ENCODE measurements at regions not wholly inside any gene's neighbourhood (a gene's known extent, or its start where the extent isn't known, plus 50 kb on each side); places are given as distances from the start of the nearest gene placed in this dataset.

DNA sequence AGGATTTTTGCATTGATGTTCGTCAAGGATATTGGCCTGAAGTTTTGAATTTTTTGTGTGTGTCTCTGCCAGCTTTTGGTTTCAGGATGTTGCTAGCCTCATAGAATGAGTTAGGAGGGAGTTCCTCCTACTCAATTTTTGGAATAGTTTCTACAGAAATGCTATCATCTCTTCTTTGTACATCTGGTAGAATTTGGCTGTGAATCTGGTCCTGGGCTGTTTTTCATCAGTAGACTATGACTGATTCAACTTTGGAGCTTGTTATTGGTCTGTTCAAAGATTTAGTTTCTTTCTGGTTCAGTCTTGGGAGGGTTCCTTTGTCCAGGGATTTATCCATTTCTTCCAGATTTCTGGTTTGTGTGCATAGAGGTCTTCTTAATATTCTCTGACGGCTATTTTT lies 166.7 kb downstream of the ST6GAL2 start:
- BruUV-seq (replicated peaks) = no TSS peak
- H3K36me3 ChIP-seq (ENCODE audit: control insufficient read depth, insufficient read depth, low read length) = no peaks in the 10 kb centered on the region
- no peak overlapping the region for H3K9ac ChIP-seq (ENCODE audit: insufficient read depth in 1 of 2, low read depth in 2 of 2, low read length in 2 of 2)
- ChIA-PET CTCF (ENCODE audit: low intra/inter-chr PET ratio) (no interaction called here), POLR2A (interaction anchor here (0.6 kb wide), 1 partner anchor 26 kb away, joined by 3 read pairs; no protein-coding TSS in a partner anchor)
- H2AFZ ChIP-seq (ENCODE audit: low read depth, low read length) = no peak overlapping the region
- 0% methylated on average over 2 of the region's 2 CpGs for WGBS (ENCODE audit: insufficient coverage, low coverage, missing lambda C conversion rate)
- no peaks in the 10 kb centered on the region for H3K79me2 ChIP-seq (ENCODE audit: control insufficient read depth, insufficient read depth, low read length)
- intact Hi-C loops (cut with micrococcal nuclease) = no loop called here
- no peak overlapping the region for H3K4me2 ChIP-seq (ENCODE audit: insufficient read depth, low read length)
- H3K9me3 ChIP-seq (replicated peaks; ENCODE audit: control insufficient read depth, insufficient read depth, low read depth, low read length) = no peaks in the 10 kb centered on the region
- no peak for DNase-seq (ENCODE audit: extremely low read depth in 1 of 4, low spot score in 3 of 4)
- H3K4me1 ChIP-seq (replicated peaks in 1 of 2; ENCODE audit: control insufficient read depth in 2 of 2, insufficient read depth in 2 of 2, low read length in 2 of 2) = no peaks in the 10 kb centered on the region
- FAIRE-seq = no peak
- no peaks in the 10 kb centered on the region for H3K9me1 ChIP-seq (ENCODE audit: control insufficient read depth, insufficient read depth, low read length)
- TF ChIP-seq PHF21A (IDR thresholded peaks at IDR 0.05; ENCODE audit: borderline replicate concordance, low read depth) (no peak), NR2C2 (CRISPR knock-in tag; IDR thresholded peaks at IDR 0.05) (no peak), NR2C2 (tag; IDR thresholded peaks at IDR 0.05) (no peak), HEY1 (CRISPR knock-in tag; IDR thresholded peaks at IDR 0.05; ENCODE audit: borderline replicate concordance) (no peak), BDP1 (IDR thresholded peaks at IDR 0.05; ENCODE audit: insufficient read depth, insufficient read length) (no peak), CHD2 (IDR thresholded peaks at IDR 0.05; ENCODE audit: low read depth, low read length) (no peak), CSDE1 (IDR thresholded peaks at IDR 0.05) (no peak), ZNF766 (CRISPR knock-in tag; conservative IDR thresholded peaks at IDR 0.05) (no peak), SNRNP70 (optimal IDR thresholded peaks at IDR 0.05; ENCODE audit: low read depth, low read length) (no peak), ELF1 (tag; IDR thresholded peaks at IDR 0.05) (no peak), U2AF1 (optimal IDR thresholded peaks at IDR 0.05; ENCODE audit: low read depth, low read length) (no peak), PRPF4 (IDR thresholded peaks at IDR 0.05; ENCODE audit: insufficient read depth, low read depth, low read length, poor library complexity, severe bottlenecking) (no peak), KAT2B (IDR thresholded peaks at IDR 0.05; ENCODE audit: low read depth, low read length) (no peak), ZNF324 (CRISPR knock-in tag; IDR thresholded peaks at IDR 0.05) (no peak), ZNF780A (CRISPR knock-in tag; IDR thresholded peaks at IDR 0.05) (no peak), SRSF7 (optimal IDR thresholded peaks at IDR 0.05; ENCODE audit: low read depth, low read length) (no peak), EP400 (IDR thresholded peaks at IDR 0.05) (no peak)
- TF ChIP-seq, protein P1, sequence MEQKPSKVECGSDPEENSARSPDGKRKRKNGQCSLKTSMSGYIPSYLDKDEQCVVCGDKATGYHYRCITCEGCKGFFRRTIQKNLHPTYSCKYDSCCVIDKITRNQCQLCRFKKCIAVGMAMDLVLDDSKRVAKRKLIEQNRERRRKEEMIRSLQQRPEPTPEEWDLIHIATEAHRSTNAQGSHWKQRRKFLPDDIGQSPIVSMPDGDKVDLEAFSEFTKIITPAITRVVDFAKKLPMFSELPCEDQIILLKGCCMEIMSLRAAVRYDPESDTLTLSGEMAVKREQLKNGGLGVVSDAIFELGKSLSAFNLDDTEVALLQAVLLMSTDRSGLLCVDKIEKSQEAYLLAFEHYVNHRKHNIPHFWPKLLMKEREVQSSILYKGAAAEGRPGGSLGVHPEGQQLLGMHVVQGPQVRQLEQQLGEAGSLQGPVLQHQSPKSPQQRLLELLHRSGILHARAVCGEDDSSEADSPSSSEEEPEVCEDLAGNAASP (IDR thresholded peaks at IDR 0.05) = no peak
- TF ChIP-seq, protein P2, sequence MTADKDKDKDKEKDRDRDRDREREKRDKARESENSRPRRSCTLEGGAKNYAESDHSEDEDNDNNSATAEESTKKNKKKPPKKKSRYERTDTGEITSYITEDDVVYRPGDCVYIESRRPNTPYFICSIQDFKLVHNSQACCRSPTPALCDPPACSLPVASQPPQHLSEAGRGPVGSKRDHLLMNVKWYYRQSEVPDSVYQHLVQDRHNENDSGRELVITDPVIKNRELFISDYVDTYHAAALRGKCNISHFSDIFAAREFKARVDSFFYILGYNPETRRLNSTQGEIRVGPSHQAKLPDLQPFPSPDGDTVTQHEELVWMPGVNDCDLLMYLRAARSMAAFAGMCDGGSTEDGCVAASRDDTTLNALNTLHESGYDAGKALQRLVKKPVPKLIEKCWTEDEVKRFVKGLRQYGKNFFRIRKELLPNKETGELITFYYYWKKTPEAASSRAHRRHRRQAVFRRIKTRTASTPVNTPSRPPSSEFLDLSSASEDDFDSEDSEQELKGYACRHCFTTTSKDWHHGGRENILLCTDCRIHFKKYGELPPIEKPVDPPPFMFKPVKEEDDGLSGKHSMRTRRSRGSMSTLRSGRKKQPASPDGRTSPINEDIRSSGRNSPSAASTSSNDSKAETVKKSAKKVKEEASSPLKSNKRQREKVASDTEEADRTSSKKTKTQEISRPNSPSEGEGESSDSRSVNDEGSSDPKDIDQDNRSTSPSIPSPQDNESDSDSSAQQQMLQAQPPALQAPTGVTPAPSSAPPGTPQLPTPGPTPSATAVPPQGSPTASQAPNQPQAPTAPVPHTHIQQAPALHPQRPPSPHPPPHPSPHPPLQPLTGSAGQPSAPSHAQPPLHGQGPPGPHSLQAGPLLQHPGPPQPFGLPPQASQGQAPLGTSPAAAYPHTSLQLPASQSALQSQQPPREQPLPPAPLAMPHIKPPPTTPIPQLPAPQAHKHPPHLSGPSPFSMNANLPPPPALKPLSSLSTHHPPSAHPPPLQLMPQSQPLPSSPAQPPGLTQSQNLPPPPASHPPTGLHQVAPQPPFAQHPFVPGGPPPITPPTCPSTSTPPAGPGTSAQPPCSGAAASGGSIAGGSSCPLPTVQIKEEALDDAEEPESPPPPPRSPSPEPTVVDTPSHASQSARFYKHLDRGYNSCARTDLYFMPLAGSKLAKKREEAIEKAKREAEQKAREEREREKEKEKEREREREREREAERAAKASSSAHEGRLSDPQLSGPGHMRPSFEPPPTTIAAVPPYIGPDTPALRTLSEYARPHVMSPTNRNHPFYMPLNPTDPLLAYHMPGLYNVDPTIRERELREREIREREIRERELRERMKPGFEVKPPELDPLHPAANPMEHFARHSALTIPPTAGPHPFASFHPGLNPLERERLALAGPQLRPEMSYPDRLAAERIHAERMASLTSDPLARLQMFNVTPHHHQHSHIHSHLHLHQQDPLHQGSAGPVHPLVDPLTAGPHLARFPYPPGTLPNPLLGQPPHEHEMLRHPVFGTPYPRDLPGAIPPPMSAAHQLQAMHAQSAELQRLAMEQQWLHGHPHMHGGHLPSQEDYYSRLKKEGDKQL (CRISPR knock-in tag; IDR thresholded peaks at IDR 0.05; ENCODE audit: borderline replicate concordance) = no peak
- H3K4me3 ChIP-seq = no peak overlapping the region
- H4K20me1 ChIP-seq (replicated peaks; ENCODE audit: control insufficient read depth, insufficient read depth, low read length) = no peaks in the 10 kb centered on the region
- no peak overlapping the region for H3K27ac ChIP-seq (ENCODE audit: extremely low read depth, low read depth, low read length)
- H3K27me3 ChIP-seq (ENCODE audit: control insufficient read depth in 2 of 2, insufficient read depth in 2 of 2, low read length in 2 of 2) = no peaks in the 10 kb centered on the region
- no peak for ATAC-seq
- in situ Hi-C loops (cut with MboI) = no loop called here

Measured in K562 (cell line).